B cell (primary cell): ENCODE measurements at regions not wholly inside any gene's neighbourhood (a gene's known extent, or its start where the extent isn't known, plus 50 kb on each side); places are given as distances from the start of the nearest gene placed in this dataset.

Experiments used
- CTCF ChIP-seq: fragments of 200-600 bp; IDR thresholded peaks from one replicate; pipeline ENCODE4 v1.8.0; 2022; ENCODE audit warnings: antibody characterized with exemption, mild to moderate bottlenecking
- EZH2 ChIP-seq: IDR thresholded peaks from 2 replicates; pipeline ENCODE4 v1.6.1; 2012; ENCODE audit warnings: borderline replicate concordance, low read depth, mild to moderate bottlenecking, moderate library complexity, low read length; ENCODE audit not compliant: insufficient read depth, poor library complexity, severe bottlenecking

GRCh38 chr18:67292814-67293213, 223.7 kb downstream of the DSEL start:
- TF ChIP-seq CTCF (no peak), EZH2 (no peak)
